Vagina (tissue), 2 donors: ENCODE measurements at regions not wholly inside any gene's neighbourhood (a gene's known extent, or its start where the extent isn't known, plus 50 kb on each side); places are given as distances from the start of the nearest gene placed in this dataset.

Experiments used
- CTCF ChIP-seq, 3 experiments: fragments of 450-650 bp in 2 of 3; fragments of 200-600 bp in 1 of 3; sonication (generic) in 1 of 3; IDR thresholded peaks; one replicate each; pipeline ENCODE4 v1.5.1; 2017 to 2019; ENCODE audit warnings: antibody characterized with exemption in 3 of 3, mild to moderate bottlenecking in 2 of 3, moderate library complexity in 2 of 3
- POLR2A ChIP-seq, 2 donors: fragments of 450-650 bp; IDR thresholded peaks; one replicate each; pipeline ENCODE4 v1.6.1; 2017; ENCODE audit warnings: antibody characterized with exemption in 2 of 2, mild to moderate bottlenecking in 2 of 2, moderate library complexity in 2 of 2
- POLR2AphosphoS5 ChIP-seq, 2 donors: sonication (generic); formaldehyde crosslinking; IDR thresholded peaks; one replicate each; pipeline ENCODE4 v1.9.0; 2017; ENCODE audit warnings: antibody characterized with exemption in 2 of 2, mild to moderate bottlenecking in 2 of 2, low read depth in 1 of 2; ENCODE audit not compliant: insufficient read depth in 1 of 2

GRCh38 chr18:41009926-41010325 is 945.1 kb upstream of the PIK3C3 start:
- TF ChIP-seq CTCF (IDR thresholded peaks at IDR 0.05) = no peak
- no peak for TF ChIP-seq POLR2A (IDR thresholded peaks at IDR 0.05)
- TF ChIP-seq POLR2AphosphoS5 (IDR thresholded peaks at IDR 0.05; ENCODE audit: insufficient read depth in 1 of 2, low read depth in 1 of 2) = no peak
